HFFc6 (cell line): ENCODE measurements at regions not wholly inside any gene's neighbourhood (a gene's known extent, or its start where the extent isn't known, plus 50 kb on each side); places are given as distances from the start of the nearest gene placed in this dataset.
A peak's percentile ranks its signal among the peaks of the same experiment; 100 is the strongest.

Experiments
- DNase-seq: peaks from one replicate; pipeline ENCODE4 v3.0.0-alpha.2; 2018
- H3K27ac Mint-ChIP-seq: 2 replicates; pipeline ENCODE4 v1.8.0; 2020; ENCODE audit warnings: mild to moderate bottlenecking, mixed read lengths
- H3K27me3 Mint-ChIP-seq: 2 replicates; pipeline ENCODE4 v1.8.0; 2021; ENCODE audit warnings: mild to moderate bottlenecking, moderate library complexity, mixed read lengths; ENCODE audit not compliant: insufficient read depth
- H3K36me3 Mint-ChIP-seq: 2 replicates; pipeline ENCODE4 v1.8.0; 2021; ENCODE audit warnings: low read depth, mixed read lengths
- H3K4me1 Mint-ChIP-seq: 2 replicates; pipeline ENCODE4 v1.8.0; 2020; ENCODE audit warnings: low read depth, mixed read lengths
- H3K4me3 Mint-ChIP-seq: 2 replicates; pipeline ENCODE4 v1.8.0; 2020; ENCODE audit warnings: mild to moderate bottlenecking, moderate library complexity, mixed read lengths
- H3K9me3 Mint-ChIP-seq: 2 replicates; pipeline ENCODE4 v1.8.0; 2020; ENCODE audit warnings: mild to moderate bottlenecking, mixed read lengths
- CTCF ChIP-seq: fragments of 200-600 bp; sonication (generic); IDR thresholded peaks from 2 replicates; pipeline ENCODE4 v1.5.0; 2021; ENCODE audit warnings: antibody characterized with exemption, mild to moderate bottlenecking

GRCh38 chr4:138757432-138757831, 258.1 kb upstream of the NOCT start:
- no peaks in the 10 kb centered on the region for H3K4me1 Mint-ChIP-seq
- H3K4me3 Mint-ChIP-seq: no peak overlapping the region
- no peak for TF ChIP-seq CTCF
- peaks cover 6% of the 10 kb centered on the region; the same call in 1 of the 2 replicates for H3K27me3 Mint-ChIP-seq
- no peaks in the 10 kb centered on the region for H3K36me3 Mint-ChIP-seq
- DNase-seq: no peak
- H3K27ac Mint-ChIP-seq: no peak overlapping the region
- H3K9me3 Mint-ChIP-seq: no peaks in the 10 kb centered on the region

- peaks cover 6% of the 10 kb centered on the region; the same call in 1 of the 2 replicates for H3K27me3 Mint-ChIP-seq
- H3K9me3 Mint-ChIP-seq: no peaks in the 10 kb centered on the region; the same call in 1 of the 2 replicates
- no peak overlapping the region for H3K27ac Mint-ChIP-seq
- TF ChIP-seq CTCF: no peak
- no peaks in the 10 kb centered on the region for H3K36me3 Mint-ChIP-seq
- H3K4me1 Mint-ChIP-seq: no peaks in the 10 kb centered on the region
- DNase-seq: no peak
- no peak overlapping the region for H3K4me3 Mint-ChIP-seq
Observed at GRCh38 chr4:138756519-138756918, 259.1 kb upstream of the NOCT start.

DNA sequence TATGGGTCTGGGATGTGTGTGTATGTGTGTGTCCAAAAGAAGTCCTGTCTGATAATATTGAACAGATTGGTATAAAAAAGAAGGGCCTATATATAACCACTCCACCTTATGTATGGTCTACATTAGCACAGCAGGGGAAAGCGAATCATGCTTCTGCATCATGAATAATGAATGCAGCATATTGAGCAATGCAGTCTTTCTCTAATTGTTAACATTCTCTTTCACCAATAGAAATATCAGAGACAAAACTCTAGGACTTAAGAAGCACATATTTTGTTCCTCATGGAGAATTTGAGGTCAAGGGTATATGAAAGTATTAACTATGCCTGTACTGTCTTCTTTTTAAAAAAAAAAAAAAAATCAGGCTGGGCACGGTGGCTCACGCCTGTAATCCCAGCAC, 264.3 kb upstream of the NOCT start:
- H3K4me1 Mint-ChIP-seq: no peaks in the 10 kb centered on the region
- no peak for TF ChIP-seq CTCF
- H3K9me3 Mint-ChIP-seq: no peaks in the 10 kb centered on the region; the same call in 1 of the 2 replicates
- H3K27me3 Mint-ChIP-seq: peaks cover 3% of the 10 kb centered on the region; the same call in 1 of the 2 replicates
- no peaks in the 10 kb centered on the region for H3K36me3 Mint-ChIP-seq
- DNase-seq: no peak
- no peak overlapping the region for H3K4me3 Mint-ChIP-seq
- H3K27ac Mint-ChIP-seq: no peak overlapping the region

- H3K4me3 Mint-ChIP-seq: no peak overlapping the region
- TF ChIP-seq CTCF: no peak
- H3K27me3 Mint-ChIP-seq: peaks cover 12% of the 10 kb centered on the region
- peak; percentile 17 for DNase-seq
- H3K9me3 Mint-ChIP-seq: no peaks in the 10 kb centered on the region; the same call in 1 of the 2 replicates
- no peaks in the 10 kb centered on the region for H3K4me1 Mint-ChIP-seq
- H3K36me3 Mint-ChIP-seq: no peaks in the 10 kb centered on the region
- H3K27ac Mint-ChIP-seq: no peak overlapping the region
Observed at GRCh38 chr4:138749303-138749702, 266.3 kb upstream of the NOCT start.

DNA sequence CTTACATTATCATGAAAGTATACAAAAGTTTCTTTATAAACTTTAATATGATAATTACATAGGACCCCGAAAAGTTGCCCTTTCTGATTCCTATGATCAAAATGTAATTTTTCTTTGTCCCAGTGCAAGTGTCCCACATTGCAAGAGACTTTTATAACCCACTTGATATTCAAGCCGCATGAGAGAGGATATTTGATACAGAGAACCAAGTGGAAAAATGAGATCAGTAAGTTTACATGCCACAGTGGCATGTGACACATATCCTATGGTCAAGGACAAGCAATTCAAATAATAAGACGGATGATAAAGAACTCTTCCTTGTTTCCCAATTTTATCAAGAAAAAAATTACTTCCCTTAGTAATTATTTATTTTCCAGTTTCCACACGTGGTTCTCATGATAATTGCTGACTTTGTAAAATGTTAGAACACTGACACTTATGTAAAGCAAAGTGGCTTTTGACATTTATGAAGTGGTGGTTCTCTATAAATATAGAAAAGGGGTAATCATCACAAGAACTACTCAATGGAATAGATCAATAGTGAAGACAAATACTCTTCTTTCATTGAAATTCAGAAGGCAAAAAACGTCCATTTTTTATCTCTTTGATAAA, 273.7 kb upstream of the NOCT start:
- Mint-ChIP-seq H3K27me3 (peaks cover 9% of the 10 kb centered on the region), H3K4me3 (no peak overlapping the region), H3K36me3 (no peaks in the 10 kb centered on the region), H3K9me3 (no peaks in the 10 kb centered on the region), H3K27ac (no peak overlapping the region), H3K4me1 (peaks cover 2% of the 10 kb centered on the region)
- TF ChIP-seq CTCF: no peak
- no peak for DNase-seq
